C4-2B (cell line): ENCODE measurements at regions not wholly inside any gene's neighbourhood (a gene's known extent, or its start where the extent isn't known, plus 50 kb on each side); places are given as distances from the start of the nearest gene placed in this dataset.

Experiments
- H3K27ac ChIP-seq: fragments of 450-650 bp; 2 replicates; pipeline ENCODE4 v1.5.1; 2017
- ZFX ChIP-seq: fragments of 450-650 bp; IDR thresholded peaks from 2 replicates; pipeline ENCODE4 v1.6.1; 2017
- TF ChIP-seq, protein P1 (sequence below): fragments of 450-650 bp; conservative IDR thresholded peaks from 2 replicates; pipeline ENCODE4 v1.5.1; 2017; ENCODE audit warnings: mild to moderate bottlenecking

GRCh38 chr4:85367815-85368214 lies 107.1 kb upstream of the ARHGAP24 start:
- no peak for TF ChIP-seq ZFX
- TF ChIP-seq, protein P1, sequence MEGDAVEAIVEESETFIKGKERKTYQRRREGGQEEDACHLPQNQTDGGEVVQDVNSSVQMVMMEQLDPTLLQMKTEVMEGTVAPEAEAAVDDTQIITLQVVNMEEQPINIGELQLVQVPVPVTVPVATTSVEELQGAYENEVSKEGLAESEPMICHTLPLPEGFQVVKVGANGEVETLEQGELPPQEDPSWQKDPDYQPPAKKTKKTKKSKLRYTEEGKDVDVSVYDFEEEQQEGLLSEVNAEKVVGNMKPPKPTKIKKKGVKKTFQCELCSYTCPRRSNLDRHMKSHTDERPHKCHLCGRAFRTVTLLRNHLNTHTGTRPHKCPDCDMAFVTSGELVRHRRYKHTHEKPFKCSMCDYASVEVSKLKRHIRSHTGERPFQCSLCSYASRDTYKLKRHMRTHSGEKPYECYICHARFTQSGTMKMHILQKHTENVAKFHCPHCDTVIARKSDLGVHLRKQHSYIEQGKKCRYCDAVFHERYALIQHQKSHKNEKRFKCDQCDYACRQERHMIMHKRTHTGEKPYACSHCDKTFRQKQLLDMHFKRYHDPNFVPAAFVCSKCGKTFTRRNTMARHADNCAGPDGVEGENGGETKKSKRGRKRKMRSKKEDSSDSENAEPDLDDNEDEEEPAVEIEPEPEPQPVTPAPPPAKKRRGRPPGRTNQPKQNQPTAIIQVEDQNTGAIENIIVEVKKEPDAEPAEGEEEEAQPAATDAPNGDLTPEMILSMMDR = no peak
- no peak overlapping the region for H3K27ac ChIP-seq

DNA sequence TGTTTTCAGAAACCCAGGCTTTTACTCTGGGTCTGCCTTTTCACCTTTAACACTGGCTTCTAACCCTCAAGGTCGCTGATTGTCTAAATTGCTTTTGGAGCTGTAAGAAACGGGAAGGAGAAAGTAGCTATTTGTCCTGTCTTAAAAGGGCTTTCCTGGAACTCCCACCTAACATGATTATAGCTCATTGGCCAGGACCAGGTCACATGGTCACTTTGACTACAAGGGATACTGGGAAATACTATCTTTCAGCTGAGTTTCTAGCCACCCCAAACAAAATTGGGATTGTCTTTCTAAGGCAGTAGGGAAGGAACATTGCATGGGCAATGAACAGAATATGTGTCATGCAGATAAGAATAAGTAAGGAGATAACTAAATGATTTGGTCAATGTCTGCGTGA lies 106.7 kb upstream of the ARHGAP24 start:
- no peak overlapping the region for H3K27ac ChIP-seq
- TF ChIP-seq ZFX = no peak
- TF ChIP-seq, protein P1 = no peak

- H3K27ac ChIP-seq = no peak overlapping the region
- TF ChIP-seq, protein P1 = no peak
These were observed 106.0 kb upstream of the ARHGAP24 start for GRCh38 chr4:85368932-85369331.

- TF ChIP-seq, protein P1 = no peak
- no peak overlapping the region for H3K27ac ChIP-seq
These were observed 105.1 kb upstream of the ARHGAP24 start for GRCh38 chr4:85369703-85370380.

- H3K27ac ChIP-seq = no peak overlapping the region
- no peak for TF ChIP-seq ZFX
- TF ChIP-seq, protein P1 = peak; percentile 80
These were observed 104.4 kb upstream of the ARHGAP24 start for GRCh38 chr4:85370400-85371032.

- no peak for TF ChIP-seq ZFX
- TF ChIP-seq, protein P1 = no peak
- H3K27ac ChIP-seq = no peak overlapping the region
These were observed 102.0 kb upstream of the ARHGAP24 start for GRCh38 chr4:85372966-85373365.

- TF ChIP-seq ZFX = no peak
- TF ChIP-seq, protein P1 = no peak
- no peak overlapping the region for H3K27ac ChIP-seq
These were observed 98.7 kb upstream of the ARHGAP24 start for GRCh38 chr4:85376285-85376684.
